DOHH2 (cell line): ENCODE measurements at regions not wholly inside any gene's neighbourhood (a gene's known extent, or its start where the extent isn't known, plus 50 kb on each side); places are given as distances from the start of the nearest gene placed in this dataset.

Experiments used
- EZH2phosphoT487 ChIP-seq: fragments of 200-600 bp; sonication (generic); IDR thresholded peaks from 2 replicates; pipeline ENCODE4 v1.6.1; 2017; ENCODE audit warnings: borderline replicate concordance, mild to moderate bottlenecking, antibody characterized with exemption, low read length, moderate library complexity, mixed read lengths
- TF ChIP-seq, protein P1 (sequence below): fragments of 200-600 bp; sonication (generic); IDR thresholded peaks from one replicate; pipeline ENCODE4 v1.5.1; 2014; ENCODE audit warnings: antibody characterized with exemption, mild to moderate bottlenecking, low read depth, low read length; ENCODE audit not compliant: poor library complexity, severe bottlenecking

DNA sequence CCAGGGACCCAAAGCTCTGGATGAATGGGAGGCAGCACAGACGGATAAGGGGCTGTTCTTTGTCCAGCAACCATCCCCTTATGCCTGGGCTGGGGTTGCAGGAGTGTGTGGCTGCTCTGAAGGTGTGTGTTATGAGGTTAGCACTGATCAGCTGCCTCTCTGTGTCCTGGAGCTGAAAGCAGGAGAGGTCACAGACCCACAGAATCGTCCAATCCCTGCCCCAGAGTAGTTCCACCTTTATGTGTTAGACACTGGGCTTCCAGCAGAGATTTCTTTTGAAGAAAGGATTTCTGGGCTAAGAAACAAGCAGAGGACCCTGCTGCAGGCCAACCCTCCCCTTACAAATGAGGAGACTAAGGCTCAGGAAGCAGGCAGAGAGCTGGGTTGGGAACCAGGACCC is 62.4 kb downstream of the ARL6IP4 start:
- TF ChIP-seq, protein P1, sequence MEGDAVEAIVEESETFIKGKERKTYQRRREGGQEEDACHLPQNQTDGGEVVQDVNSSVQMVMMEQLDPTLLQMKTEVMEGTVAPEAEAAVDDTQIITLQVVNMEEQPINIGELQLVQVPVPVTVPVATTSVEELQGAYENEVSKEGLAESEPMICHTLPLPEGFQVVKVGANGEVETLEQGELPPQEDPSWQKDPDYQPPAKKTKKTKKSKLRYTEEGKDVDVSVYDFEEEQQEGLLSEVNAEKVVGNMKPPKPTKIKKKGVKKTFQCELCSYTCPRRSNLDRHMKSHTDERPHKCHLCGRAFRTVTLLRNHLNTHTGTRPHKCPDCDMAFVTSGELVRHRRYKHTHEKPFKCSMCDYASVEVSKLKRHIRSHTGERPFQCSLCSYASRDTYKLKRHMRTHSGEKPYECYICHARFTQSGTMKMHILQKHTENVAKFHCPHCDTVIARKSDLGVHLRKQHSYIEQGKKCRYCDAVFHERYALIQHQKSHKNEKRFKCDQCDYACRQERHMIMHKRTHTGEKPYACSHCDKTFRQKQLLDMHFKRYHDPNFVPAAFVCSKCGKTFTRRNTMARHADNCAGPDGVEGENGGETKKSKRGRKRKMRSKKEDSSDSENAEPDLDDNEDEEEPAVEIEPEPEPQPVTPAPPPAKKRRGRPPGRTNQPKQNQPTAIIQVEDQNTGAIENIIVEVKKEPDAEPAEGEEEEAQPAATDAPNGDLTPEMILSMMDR, result no peak
- no peak for TF ChIP-seq EZH2phosphoT487
